ENCODE measurements at regions not wholly inside any gene's neighbourhood (a gene's known extent, or its start where the extent isn't known, plus 50 kb on each side); places are given as distances from the start of the nearest gene placed in this dataset.
"Not testable (repeated sequence)": the region's sequence is repeated elsewhere in the genome, so short reads cannot be mapped to it uniquely, and the experiment has no call there.

- no peak for DNase-seq
Measured at GRCh38 chr2:180258579-180258978, 251.5 kb upstream of the CWC22 start.

GRCh38 chr2:180258041-180258537 is 251.0 kb upstream of the CWC22 start:
- DNase-seq, result no peak

- no peak for DNase-seq
Measured at GRCh38 chr2:180257247-180257646, 250.2 kb upstream of the CWC22 start.

GRCh38 chr2:180255981-180256380 is 248.9 kb upstream of the CWC22 start:
- no peak for DNase-seq

- DNase-seq, result no peak
Measured at GRCh38 chr2:180254872-180255271, 247.8 kb upstream of the CWC22 start.

GRCh38 chr2:180247658-180248057 is 240.6 kb upstream of the CWC22 start:
- no peak for DNase-seq

- no peak for DNase-seq
Measured at GRCh38 chr2:180246268-180246667, 239.2 kb upstream of the CWC22 start.

- no peak for DNase-seq
Measured at GRCh38 chr2:180240774-180241173, 233.7 kb upstream of the CWC22 start.

- no peak for DNase-seq
Measured at GRCh38 chr2:180238729-180239128, 231.6 kb upstream of the CWC22 start.

GRCh38 chr2:180236061-180236460 is 229.0 kb upstream of the CWC22 start:
- not testable (repeated sequence) for DNase-seq

GRCh38 chr2:180235506-180235905 is 228.4 kb upstream of the CWC22 start:
- not testable (repeated sequence) for DNase-seq

- DNase-seq, result not testable (repeated sequence)
Measured at GRCh38 chr2:180234991-180235390, 227.9 kb upstream of the CWC22 start.

- DNase-seq, result no peak
Measured at GRCh38 chr2:180231015-180231414, 223.9 kb upstream of the CWC22 start.

GRCh38 chr2:180227461-180227860 is 220.4 kb upstream of the CWC22 start:
- DNase-seq, result no peak

- no peak for DNase-seq
Measured at GRCh38 chr2:180225118-180225517, 218.0 kb upstream of the CWC22 start.

GRCh38 chr2:180222644-180223043 is 215.5 kb upstream of the CWC22 start:
- no peak for DNase-seq

- no peak for DNase-seq
Measured at GRCh38 chr2:180219491-180219890, 212.4 kb upstream of the CWC22 start.

- no peak for DNase-seq
Measured at GRCh38 chr2:180208841-180209240, 201.7 kb upstream of the CWC22 start.

- DNase-seq, result no peak
Measured at GRCh38 chr2:180205621-180206235, 198.6 kb upstream of the CWC22 start.

- DNase-seq, result no peak
Measured at GRCh38 chr2:180203972-180204371, 196.9 kb upstream of the CWC22 start.

GRCh38 chr2:180202467-180202951 is 195.4 kb upstream of the CWC22 start:
- no peak for DNase-seq

GRCh38 chr2:180196419-180196977 is 189.4 kb upstream of the CWC22 start:
- no peak for DNase-seq

- DNase-seq, result no peak
Measured at GRCh38 chr2:180195847-180196246, 188.8 kb upstream of the CWC22 start.

- no peak for DNase-seq
Measured at GRCh38 chr2:180191432-180192124, 184.5 kb upstream of the CWC22 start.
